ENCODE measurements at regions not wholly inside any gene's neighbourhood (a gene's known extent, or its start where the extent isn't known, plus 50 kb on each side); places are given as distances from the start of the nearest gene placed in this dataset.

DNA sequence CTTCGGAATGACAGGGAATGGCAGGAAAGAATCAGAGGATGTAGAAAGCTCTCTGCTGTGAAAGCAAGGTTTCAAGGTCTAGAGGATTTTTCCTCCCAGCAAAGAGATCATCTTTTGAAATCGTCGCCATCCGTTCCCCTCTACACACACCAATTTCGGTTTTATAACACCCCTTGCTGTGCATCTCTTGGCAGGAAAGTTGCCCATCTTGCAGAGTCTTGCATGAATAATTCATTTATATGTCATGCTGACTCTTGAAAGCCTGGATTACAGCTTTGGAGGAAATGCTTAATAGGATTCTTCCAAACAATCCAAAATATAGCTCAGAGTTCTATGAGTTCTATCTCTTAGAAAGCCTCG, 262.7 kb downstream of the CHL1 start:
- DNase-seq = no peak

DNA sequence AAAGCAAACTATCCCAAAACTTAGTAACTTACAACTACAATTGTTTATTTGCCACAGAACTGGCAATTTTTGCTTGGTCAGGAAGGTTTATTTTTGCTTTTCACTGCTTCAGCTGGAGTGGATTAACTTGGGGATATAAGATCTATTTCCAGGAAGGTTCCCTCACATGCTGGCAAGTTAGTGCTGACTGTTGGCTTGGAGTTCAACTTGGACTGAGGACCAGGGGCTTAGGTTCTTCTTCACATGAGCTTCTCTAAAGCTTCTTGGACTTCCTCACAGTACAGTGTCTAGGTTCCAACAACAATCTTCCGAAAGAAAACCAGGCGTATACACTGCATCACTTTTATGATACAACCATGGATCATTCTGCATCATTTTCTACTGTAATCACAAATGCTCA, 264.4 kb downstream of the CHL1 start:
- DNase-seq = no peak

DNA sequence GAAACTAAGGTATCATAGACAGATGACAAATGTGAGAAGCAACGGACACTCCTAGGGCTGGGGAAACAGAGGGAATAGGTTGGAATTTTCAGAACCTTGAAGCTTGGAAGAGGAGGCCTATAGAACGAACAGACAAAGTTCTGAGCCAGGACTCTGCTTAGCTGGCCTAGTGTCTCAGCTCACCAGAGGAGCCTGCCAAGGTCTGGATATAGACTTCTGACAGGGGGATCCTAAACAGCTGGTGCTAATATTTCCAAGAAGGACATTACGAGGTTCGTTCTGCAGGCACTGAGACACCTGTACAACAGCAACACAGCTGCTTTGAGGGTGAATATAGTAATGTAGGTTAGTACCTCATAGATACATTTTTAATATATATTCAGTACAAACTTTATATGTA, 266.3 kb downstream of the CHL1 start:
- DNase-seq = no peak

DNA sequence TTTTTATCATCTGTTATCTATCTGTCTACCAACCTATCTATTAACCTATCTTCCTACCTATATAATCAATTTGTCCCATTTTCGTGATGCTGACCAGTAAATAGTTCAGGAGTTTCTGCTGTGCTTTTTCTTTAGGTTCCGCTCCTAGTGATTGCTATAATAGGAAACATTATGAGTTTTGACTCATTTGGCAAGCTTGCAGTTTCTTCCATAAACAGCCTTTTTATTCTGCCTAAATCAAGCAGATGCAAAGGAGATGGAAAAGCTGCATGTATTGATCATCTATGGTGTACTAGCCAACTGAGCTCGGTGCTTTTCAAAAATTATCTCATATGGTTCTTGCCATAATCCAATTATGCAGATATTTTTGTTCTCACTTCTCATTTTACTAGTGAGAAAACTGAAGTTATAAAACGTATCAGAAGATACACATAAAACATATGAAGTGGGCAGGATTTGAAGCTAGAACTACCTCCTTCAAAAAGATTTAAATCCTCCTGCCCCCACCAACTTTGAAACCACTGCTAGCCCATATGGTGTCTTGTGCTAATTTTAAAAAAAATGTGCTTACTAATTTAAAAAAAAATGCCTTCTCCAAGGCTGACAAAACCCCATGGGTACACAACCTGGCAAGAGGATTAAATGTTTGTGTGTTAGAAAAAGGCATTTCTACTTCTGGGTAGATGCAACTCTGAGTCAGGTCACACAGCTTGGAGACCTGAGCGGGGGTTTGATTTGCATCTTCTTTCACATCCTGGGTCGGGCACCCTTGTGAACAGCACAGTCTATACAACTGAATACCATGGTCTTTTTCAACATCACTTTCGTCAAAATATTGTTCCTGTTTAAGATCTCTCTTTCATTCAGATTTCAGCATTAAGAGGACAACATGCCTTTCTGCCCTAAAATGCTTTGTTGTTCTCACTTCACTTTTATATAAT, 267.0 kb downstream of the CHL1 start:
- no peak for DNase-seq

DNA sequence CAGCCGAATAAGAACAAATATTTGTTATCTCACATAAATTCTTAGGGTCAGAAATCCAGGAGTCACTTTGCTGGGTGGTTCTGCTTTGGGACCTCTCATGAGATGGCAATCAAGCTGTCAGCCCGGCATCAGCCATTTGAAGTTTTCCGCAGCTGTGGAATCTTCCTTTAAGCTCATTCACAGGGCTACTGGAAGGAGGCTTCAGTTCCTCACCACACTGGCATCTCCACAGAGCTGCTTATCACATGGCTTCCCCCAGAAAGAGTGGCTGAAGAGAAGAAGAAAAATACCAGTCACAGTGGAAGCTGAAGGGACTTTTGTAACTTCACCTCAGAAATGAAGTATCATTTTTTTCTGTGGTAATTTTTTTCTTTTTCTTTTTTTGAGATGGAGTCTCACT, 267.7 kb downstream of the CHL1 start:
- no peak for DNase-seq

DNA sequence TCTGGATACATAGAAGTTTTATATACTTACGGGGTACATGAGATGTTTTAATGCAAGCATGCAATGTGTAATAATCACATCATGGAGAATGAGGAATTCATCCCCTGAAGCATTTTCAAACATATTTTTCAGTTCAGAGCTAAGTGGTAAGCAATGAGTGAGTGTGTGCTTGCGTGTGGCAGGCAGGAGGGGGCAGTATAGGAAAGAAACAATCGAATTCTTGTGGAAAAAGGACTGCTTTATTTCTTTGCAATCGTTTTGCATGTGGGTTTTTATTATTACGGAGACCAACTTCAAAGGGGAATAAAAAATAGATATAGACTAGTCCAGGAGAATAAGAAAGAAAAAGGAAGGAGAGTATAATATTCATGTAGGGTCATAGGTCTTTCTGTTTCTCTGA, 271.6 kb downstream of the CHL1 start:
- DNase-seq = no peak

DNA sequence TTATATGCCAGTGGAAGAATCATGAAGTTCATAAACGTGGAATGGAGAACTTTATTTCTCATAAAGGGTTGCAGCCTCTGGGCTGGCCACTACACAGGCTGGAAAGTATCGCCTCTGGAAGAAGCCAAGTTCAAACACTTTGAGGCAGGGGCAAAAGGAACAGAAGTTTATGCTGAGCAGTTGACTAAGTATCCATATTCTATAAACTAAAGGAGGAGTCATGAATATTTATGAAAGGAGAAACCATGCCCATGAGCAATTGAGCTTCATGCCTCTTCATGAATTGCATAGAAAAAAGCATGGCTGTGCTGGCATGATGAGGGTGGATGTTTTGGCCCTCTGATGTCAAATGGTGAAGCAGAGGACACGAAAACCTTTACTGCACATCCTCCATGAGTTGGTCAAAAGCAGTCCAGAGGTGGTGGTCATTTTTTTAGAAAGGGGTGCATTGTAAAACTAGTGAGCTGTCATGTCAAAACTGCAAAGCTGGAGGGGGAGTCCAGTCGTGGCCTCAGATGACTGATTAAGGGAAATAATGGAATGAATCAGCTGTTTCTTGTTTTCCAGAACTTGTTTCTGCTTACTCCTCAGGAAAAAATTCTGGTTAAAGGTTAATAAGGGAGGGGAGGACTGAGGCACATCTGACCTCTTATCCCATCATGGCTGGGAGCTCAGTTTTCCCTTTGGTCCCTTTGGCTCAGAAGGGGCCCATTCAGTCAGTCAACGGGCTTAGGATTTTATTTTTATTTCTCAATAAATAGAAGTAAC, 276.7 kb downstream of the CHL1 start:
- DNase-seq = no peak

DNA sequence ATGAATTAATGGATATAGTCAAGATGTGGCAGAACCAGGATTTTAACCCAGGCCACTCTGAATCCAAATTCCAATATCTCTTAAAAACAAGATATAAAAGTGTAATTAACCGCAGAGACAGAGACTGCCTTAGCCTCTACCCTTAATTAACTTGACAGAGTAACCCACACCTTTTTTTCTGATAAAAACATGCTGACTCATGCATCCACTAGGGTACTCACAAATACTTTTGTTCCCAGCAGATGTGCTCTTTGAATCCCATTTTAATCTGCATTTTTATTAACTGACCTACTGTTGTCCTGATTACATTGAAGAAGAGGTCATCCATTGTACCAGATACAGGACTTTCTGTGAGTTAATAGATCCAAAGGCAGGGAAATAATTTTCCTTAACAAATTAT, 278.3 kb downstream of the CHL1 start:
- DNase-seq = no peak

DNA sequence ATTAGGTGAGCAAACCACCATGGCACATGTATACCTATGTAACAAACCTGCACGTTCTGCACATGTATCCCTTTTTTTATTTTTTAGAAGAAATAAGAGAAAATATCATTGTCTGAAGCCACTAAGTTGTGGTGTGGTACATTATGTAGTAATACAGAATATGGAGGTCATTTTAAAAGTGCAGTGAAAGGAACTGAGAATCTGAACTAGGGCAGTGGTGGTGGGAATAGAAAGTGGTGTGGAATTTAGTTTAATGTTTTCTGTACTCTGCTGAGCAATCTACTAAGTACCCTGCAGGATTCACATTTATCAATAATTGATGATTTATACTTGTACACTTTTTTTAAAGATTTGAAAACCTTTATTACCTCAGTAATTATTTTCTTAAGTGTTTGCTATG, 283.5 kb downstream of the CHL1 start:
- no peak for DNase-seq

DNA sequence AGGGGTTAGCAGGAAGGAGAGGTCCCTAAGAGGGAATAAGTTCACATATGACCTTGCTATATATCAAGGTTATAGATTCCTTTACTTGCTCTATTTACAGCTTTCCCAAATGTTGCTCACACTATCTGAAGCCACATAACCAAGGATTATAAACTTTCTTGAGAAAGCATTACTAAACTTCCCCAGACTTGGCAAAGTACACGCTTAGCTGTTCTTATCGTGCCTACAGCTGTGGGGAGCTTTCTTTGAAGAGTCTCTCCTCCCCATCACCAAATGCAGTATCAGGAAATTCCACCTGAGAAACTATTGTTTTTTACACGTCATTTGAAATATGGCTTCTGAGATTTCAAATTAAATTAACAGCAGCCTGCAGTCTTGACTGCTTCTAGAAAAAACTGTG, 284.5 kb downstream of the CHL1 start:
- no peak for DNase-seq

DNA sequence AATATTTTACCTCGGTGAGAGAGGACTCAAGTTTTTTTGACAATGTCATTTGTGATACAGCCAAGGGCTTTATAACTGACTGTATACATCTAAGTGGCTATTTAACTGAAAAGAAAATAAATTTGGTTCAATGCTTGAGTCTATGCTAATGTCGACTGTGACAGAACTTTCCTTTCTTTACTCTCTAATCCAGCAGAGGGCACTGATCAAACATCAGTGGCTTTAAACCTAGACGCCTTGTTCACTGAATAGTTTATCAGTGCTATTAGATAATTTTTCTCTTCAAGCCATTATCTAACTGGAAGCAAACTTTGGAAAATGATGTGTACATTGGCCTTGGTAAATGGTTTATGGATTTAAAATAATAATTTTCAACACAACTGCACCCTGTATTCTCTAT, 285.1 kb downstream of the CHL1 start:
- no peak for DNase-seq

DNA sequence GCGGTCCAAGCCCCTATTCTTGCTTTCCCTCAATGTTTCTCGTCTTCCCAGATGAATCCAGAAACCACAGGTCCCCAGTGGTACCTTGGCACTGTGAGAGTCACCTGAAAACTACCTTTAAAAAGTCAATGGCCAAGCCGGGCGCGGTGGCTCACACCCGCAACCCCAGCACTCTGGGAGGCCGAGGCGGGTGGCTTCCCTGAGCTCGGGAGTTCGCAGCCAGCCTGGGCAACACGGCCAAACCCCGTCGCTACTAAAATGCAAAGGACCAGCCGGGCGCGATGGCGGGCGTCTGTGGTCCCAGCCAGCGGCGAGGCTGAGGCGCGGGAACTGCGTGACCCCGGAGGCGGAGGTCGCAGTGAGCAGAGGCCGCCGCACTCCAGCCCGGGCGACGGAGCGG, 285.9 kb downstream of the CHL1 start:
- no peak for DNase-seq

DNA sequence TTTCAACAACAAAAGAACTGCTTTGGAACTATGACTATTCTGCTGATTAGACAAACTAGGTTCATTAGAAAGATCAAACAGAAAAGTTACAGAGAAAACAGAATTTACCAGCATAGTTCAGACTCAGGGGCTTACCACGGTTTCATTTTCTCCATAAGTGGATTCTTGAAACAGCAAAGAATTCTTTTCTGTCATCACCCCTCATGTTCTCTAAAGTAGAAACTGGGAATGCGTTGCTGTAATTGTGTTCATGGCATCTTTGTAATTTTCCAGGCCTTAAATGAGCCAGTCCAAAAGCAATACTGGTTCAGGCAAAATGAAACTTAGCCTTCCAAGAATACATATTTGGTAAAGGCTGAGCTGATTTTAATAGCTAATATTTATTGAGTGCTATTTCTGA, 287.8 kb downstream of the CHL1 start:
- DNase-seq = no peak

DNA sequence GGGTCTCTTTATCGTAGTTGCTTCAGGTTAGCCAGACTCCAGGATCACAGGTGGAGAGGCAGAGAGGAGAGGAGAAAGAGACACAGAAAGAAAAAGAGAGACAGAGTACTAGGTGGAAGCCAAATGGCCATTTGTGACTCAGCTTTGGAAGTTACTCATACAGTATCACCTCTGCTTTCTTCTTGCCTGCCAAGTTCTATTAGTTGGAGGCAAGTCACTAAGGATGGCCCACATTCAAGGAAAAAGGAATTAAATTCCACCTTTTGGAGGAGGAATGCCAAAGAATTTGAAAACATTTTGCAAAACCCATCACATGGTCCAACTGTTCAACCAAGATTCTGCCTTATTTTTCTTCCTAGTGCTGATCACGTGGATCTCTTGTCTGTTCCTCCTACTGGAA, 291.1 kb downstream of the CHL1 start:
- no peak for DNase-seq

DNA sequence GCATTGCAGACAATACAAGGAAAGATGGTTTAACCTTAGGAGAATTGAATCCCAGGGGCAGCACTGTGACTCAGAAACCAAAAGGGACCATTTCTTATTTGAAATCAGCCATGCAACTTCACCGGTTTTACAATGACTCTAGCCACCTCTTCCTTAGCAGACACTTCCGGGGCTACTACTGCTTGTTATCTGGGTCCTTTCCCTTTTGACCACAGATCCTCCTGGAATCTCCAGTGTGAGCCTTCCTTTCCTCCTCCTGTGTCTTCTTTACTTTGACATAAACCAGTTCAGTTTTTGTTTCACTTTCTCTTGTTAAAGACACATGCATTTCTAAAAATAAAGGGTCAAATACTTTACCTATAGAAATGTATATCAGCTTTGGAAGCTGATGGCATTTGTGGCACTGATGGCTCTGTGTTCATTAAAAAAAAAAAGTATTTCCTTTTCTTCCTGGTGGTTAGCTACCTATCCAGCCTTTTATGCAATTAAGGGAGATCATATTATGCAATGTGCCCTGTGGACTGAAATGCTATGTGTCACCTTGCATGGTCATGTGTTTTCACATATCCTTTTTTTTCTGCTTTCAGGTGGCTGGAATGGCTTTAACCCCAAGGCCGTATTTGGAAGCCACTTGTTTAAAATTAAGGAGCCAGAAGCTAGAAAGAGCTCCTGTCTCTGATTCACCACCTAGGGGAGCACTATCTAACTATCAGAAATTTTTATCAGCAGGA, 296.2 kb downstream of the CHL1 start:
- DNase-seq = no peak

DNA sequence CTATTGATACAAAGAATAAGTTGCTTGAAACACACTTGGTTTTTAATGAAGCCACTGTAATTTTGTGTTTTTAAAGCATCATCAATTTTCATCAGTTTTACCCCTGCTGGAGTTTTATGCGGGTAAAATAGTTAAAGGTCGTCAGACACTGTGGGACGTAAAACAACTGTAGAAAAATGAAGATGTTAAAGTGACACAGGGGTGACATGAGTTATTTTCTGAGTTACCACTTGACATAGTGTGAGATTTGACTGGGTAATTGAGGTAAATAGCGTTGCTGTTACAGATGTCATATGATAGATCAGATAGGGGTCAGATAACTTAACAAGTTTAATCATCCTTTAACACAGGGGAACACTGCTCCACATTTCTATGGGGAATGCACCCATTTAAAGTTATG, 297.6 kb downstream of the CHL1 start:
- DNase-seq = no peak

DNA sequence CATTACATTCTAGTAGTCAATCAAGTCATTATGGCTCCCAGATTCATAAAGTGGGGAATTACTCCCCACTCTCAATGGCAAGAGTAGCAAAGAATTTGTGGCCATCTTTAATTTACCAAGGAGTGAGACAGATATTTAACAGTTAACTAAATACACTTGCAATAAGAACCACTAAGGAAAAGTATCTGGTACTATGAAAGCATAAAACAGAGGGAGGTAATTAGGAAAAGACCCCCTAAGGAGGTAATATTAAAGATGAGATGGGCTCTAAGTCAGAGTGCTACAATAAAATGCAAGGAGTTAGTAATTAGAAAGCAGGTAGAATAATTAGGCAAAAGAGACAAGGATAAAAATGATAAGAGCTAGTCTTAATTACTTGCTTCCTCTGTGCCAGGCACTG, 301.9 kb downstream of the CHL1 start:
- no peak for DNase-seq

DNA sequence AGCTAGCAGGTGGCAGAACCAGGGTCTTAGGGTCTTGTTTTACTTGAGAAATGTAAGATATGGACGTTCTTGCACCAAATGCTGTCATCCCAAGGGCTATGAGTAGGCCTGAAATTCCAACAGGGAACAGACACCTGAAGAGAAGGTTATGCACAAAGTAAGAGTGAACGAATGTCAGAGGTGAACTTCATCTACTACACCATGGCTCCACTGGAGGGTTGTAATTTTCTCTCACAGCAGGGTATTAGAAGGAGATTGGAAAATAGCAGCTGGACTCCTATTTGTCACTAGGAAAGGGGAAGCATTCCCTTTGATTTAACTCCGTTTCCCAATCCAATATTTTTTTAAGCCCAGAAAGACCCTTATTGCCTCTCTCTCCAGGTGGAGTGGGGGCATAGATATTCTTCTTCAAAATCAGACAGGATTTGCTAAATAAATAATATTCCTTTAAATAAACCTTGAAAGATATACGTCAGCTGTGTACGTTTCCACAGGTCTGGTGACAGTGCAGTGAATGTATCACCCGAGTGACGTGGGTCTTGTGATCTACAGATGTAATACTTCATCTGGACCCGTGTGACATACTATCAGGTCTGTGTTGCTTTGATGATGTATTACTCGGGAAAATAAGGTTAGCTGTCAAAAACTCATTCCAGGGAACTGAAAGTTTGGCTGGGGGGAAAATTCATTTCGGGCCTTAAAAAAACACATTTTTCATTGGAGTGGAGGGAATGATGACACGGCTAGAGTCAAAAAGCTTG, 302.6 kb downstream of the CHL1 start:
- DNase-seq = no peak

DNA sequence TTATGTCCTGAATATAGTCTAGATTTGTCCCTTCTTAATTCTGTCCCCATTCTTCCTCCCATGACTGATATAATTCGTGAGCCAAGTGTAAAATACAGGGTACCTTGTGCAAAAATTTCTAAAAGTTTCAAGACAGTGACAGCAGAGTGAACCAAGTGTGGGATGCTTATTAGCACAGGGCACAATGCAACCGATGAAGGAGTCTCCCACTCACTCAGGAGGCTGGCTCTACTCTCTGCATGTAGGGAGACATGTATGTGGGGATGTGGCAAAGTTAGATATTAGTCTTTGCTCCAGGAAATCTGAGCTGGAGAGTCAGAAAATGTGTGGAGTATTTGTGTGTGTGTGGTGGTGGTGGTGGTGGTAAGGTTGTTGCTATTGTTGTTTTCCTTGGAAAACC, 305.9 kb downstream of the CHL1 start:
- DNase-seq = no peak

DNA sequence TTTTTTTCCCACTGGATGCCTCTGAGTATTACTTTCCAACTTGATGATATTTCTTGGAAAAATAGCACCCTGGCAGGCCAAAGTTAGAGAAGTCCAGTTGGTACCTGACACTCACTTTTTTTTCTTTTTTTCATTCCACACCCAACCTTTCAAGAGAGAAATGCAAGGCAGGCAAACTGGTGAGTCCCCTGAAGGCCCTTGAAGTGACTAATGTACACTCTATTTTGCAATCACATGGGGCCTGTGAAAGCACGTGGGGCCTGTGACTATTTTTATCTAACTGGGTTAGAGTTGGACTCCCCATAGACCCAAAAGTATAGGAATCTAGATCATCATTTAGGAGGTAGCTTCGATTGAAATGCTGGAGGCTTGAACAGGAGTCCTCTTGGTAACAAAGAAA, 316.7 kb downstream of the CHL1 start:
- DNase-seq = no peak

DNA sequence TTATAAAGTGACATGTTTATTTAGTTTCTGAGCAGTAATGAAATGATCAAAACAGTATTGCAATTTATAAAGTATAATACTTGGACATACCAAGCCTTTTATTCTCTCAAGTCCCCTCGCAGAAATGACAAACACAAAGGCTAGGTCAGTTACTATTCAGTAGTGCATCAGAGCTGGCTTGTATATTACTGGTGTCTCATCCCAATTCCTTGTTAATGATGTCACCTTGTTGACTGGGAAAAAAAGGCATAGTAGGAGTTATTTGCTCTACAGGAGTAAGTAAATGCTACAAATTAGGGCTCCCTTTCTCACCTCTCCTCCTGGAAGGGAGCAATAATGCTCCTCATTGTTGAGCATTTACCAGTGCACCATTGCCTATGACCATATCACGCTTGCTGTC, 317.6 kb downstream of the CHL1 start:
- no peak for DNase-seq

DNA sequence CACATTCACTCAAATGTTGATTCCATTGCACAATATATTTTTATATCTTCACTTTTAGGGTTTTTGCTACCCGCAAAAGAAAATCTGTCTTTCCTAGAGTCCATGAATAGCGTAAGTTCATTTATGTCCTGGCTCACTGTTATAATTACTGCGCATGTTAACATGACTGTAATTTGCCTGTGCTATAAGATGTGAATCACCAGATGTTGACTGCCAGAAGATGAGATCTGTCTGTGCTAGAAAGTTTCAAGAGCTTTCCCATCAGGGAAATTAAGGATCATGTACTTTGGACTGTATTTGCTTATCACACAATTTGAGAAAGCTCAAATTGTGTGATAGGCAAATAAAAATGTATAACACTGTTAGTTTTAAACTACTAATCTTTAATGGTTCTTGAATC, 322.5 kb downstream of the CHL1 start:
- no peak for DNase-seq

DNA sequence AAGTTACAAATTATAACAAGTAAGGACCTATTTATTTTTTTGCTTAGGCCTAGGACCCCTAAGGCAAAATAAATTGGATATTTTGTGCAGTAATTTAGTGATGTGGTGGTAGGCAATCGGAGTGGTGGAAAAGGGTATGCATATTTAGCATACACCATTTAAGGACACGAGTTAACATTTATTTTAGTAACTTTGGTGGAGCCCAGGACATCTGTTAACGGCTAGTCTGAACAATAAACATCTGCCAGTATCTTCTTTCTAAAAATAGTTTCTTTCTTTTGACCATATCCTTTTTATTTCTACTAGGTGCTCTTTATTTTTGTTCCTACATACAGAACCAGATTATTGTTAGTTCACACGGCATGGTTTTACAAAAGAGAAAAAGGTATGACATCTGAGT, 326.3 kb downstream of the CHL1 start:
- DNase-seq = no peak

All from NCI-H1092 (cell line).